OCI-LY7 (cell line): ENCODE measurements at regions not wholly inside any gene's neighbourhood (a gene's known extent, or its start where the extent isn't known, plus 50 kb on each side); places are given as distances from the start of the nearest gene placed in this dataset.
"Not testable (repeated sequence)": the region's sequence is repeated elsewhere in the genome, so short reads cannot be mapped to it uniquely, and the experiment has no call there.

Experiments used
- BruUV-seq: library from RNA; stranded (reverse); fragments of 400-500 nt; replicated peaks from 2 replicates; lab custom pipeline; 2021; lab: Mats Ljungman, UMichigan
- CTCF ChIA-PET: fragments of 300-600 bp; sonication (Branson Sonifier 250); formaldehyde crosslinking; loops from one replicate; lab custom pipeline; 2022; ENCODE audit warnings: antibody characterized with exemption; ENCODE audit not compliant: unreplicated experiment; lab: Charles Lee
- POLR2A ChIA-PET: fragments of 300-600 bp; sonication (Branson Sonifier 250); formaldehyde crosslinking; loops from one replicate; lab custom pipeline; 2022; ENCODE audit warnings: antibody characterized with exemption; lab: Charles Lee
- DNase-seq: peaks from one replicate; pipeline ENCODE4 v3.0.0-alpha.2; 2015; ENCODE audit warnings: low spot score
- H2AFZ ChIP-seq: fragments of 200-600 bp; sonication (generic), shearing (Covaris generic); 2 replicates; pipeline ENCODE4 v1.6.1; 2014; ENCODE audit warnings: mild to moderate bottlenecking, antibody characterized with exemption, low read length, moderate library complexity
- H3K27ac ChIP-seq: fragments of 200-600 bp; sonication (generic); 2 replicates; pipeline ENCODE4 v1.5.1; 2014; ENCODE audit warnings: mixed run types, low read depth, mild to moderate bottlenecking, moderate library complexity, low read length, inconsistent platforms; ENCODE audit not compliant: poor library complexity, severe bottlenecking
- H3K36me3 ChIP-seq: fragments of 200-600 bp; sonication (generic); 2 replicates; pipeline ENCODE4 v1.6.1; 2014; ENCODE audit warnings: mild to moderate bottlenecking, antibody characterized with exemption, low read length, moderate library complexity, mixed read lengths; ENCODE audit not compliant: insufficient read depth
- H3K4me1 ChIP-seq: fragments of 200-600 bp; sonication (generic); 2 replicates; pipeline ENCODE4 v1.5.1; 2014; ENCODE audit warnings: mild to moderate bottlenecking, low read length; ENCODE audit not compliant: insufficient read depth, poor library complexity, severe bottlenecking
- H3K4me2 ChIP-seq: fragments of 200-600 bp; sonication (generic); 2 replicates; pipeline ENCODE4 v1.6.1; 2014; ENCODE audit warnings: mild to moderate bottlenecking, low read length
- H3K4me3 ChIP-seq: fragments of 200-600 bp; sonication (generic); 2 replicates; pipeline ENCODE4 v1.5.1; 2014; ENCODE audit warnings: mild to moderate bottlenecking, low read depth, low read length; ENCODE audit not compliant: poor library complexity, severe bottlenecking
- H3K79me2 ChIP-seq: fragments of 200-600 bp; sonication (generic); 2 replicates; pipeline ENCODE4 v1.6.1; 2016; ENCODE audit warnings: low read depth, mild to moderate bottlenecking, low read length, moderate library complexity, mixed read lengths; ENCODE audit not compliant: insufficient read depth
- H3K9me2 ChIP-seq: fragments of 200-600 bp; sonication (generic); 2 replicates; pipeline ENCODE4 v1.6.1; 2016; ENCODE audit warnings: mild to moderate bottlenecking, low read length, mixed read lengths; ENCODE audit not compliant: insufficient read depth
- H3K9me3 ChIP-seq: fragments of 200-600 bp; sonication (generic); 2 replicates; pipeline ENCODE4 v1.6.1; 2014; ENCODE audit warnings: mild to moderate bottlenecking, mixed run types, low read length, mixed read lengths
- H4K20me1 ChIP-seq: fragments of 200-600 bp; sonication (generic); 2 replicates; pipeline ENCODE4 v1.6.1; 2014; ENCODE audit warnings: mild to moderate bottlenecking, antibody characterized with exemption, low read length, moderate library complexity, mixed read lengths; ENCODE audit not compliant: insufficient read depth
- CTCF ChIP-seq: fragments of 200-600 bp; sonication (generic); conservative IDR thresholded peaks from 2 replicates; pipeline ENCODE4 v1.5.1; 2014; ENCODE audit warnings: mild to moderate bottlenecking, antibody characterized with exemption, low read length, moderate library complexity, mixed read lengths
- EZH2phosphoT487 ChIP-seq: fragments of 200-600 bp; sonication (generic); IDR thresholded peaks from 2 replicates; pipeline ENCODE4 v1.6.1; 2018; ENCODE audit warnings: low read depth, borderline replicate concordance, mild to moderate bottlenecking, mixed run types, antibody characterized with exemption, low read length, moderate library complexity, mixed read lengths
- intact Hi-C: fragments of 100-400 bp; cut with micrococcal nuclease; formaldehyde crosslinking; loops from one replicate; pipeline ENCODE4 v1.10.0; 2022; ENCODE audit not compliant: unreplicated experiment

GRCh38 chr6:3977875-3978711 lies 100.8 kb downstream of the FAM217A start:
- H3K4me2 ChIP-seq: no peak overlapping the region
- no peak overlapping the region for H3K27ac ChIP-seq

GRCh38 chr6:3978966-3979365 lies 100.0 kb downstream of the FAM217A start:
- POLR2A ChIA-PET: interaction anchor here (0.6 to 1.5 kb wide), 7 partner anchors 10 to 164 kb away, joined by 3 to 6 read pairs (median 3); a partner anchor contains a TSS
- H3K36me3 ChIP-seq, DNase-seq, H2AFZ ChIP-seq, H3K79me2 ChIP-seq, BruUV-seq, H3K4me1 ChIP-seq, H3K4me2 ChIP-seq, H3K4me3 ChIP-seq, CTCF ChIA-PET, H3K9me2 ChIP-seq, H3K9me3 ChIP-seq, H4K20me1 ChIP-seq, H3K27ac ChIP-seq: not testable (repeated sequence)
- intact Hi-C loops: loop anchor here (5.0 kb wide), 1 partner anchor 237 kb away; no protein-coding TSS in a partner anchor

More at GRCh38 chr6:3977875-3978711, 100.8 kb downstream of the FAM217A start:
- ChIA-PET CTCF (interaction anchor here (1.0 kb wide), 1 partner anchor 24 kb away, joined by 3 read pairs; no protein-coding TSS in a partner anchor), POLR2A (interaction anchor here (0.6 to 1.5 kb wide), 5 partner anchors 9 to 235 kb away, joined by 3 read pairs; no protein-coding TSS in a partner anchor)
- Histone ChIP-seq H3K9me3 (no peaks in the 10 kb centered on the region), H2AFZ (no peak overlapping the region), H3K79me2 (no peaks in the 10 kb centered on the region), H4K20me1 (no peaks in the 10 kb centered on the region), H3K9me2 (no peaks in the 10 kb centered on the region), H3K4me1 (no peaks in the 10 kb centered on the region), H3K4me3 (no peak overlapping the region), H3K36me3 (no peaks in the 10 kb centered on the region)
- intact Hi-C loops: loop anchor here (5.0 kb wide), 1 partner anchor 236 kb away; no protein-coding TSS in a partner anchor
- TF ChIP-seq CTCF (peak; percentile 84), EZH2phosphoT487 (no peak)
- peak; percentile 54 for DNase-seq
- no TSS peak for BruUV-seq

- intact Hi-C loops: no loop called here
- H3K79me2 ChIP-seq: no peaks in the 10 kb centered on the region
- no peaks in the 10 kb centered on the region for H3K9me2 ChIP-seq
- DNase-seq: no peak
- no peaks in the 10 kb centered on the region for H4K20me1 ChIP-seq
- ChIA-PET CTCF (no interaction called here), POLR2A (no interaction called here)
- H3K27ac ChIP-seq: no peak overlapping the region
- H3K4me1 ChIP-seq: no peaks in the 10 kb centered on the region
- TF ChIP-seq CTCF (no peak), EZH2phosphoT487 (no peak)
- no peaks in the 10 kb centered on the region for H3K36me3 ChIP-seq
- no peak overlapping the region for H2AFZ ChIP-seq
- H3K4me3 ChIP-seq: no peak overlapping the region
- H3K4me2 ChIP-seq: no peak overlapping the region
- no peaks in the 10 kb centered on the region for H3K9me3 ChIP-seq
- BruUV-seq: no TSS peak
Measured at GRCh38 chr6:3981917-3982316, 97.0 kb downstream of the FAM217A start.
